ENCODE measurements at regions not wholly inside any gene's neighbourhood (a gene's known extent, or its start where the extent isn't known, plus 50 kb on each side); places are given as distances from the start of the nearest gene placed in this dataset.

DNA sequence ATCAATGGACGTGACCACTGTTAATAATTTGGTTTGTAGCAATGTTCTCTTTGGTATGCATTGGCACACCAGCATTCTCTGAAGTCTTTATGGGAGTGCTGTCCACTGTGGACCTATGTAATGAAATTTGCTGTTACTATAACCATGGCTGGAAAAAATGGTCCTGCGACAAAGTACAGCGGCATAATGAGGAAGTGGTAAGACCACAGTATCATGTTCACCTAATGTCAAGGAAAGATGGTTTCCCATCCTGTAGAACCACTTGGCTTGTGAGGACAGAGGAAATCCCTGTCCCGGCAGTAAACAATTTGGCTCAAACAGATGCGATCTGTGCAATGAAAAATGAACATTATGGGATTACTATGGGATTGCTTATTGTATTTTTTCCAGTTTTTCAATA lies 173.9 kb upstream of the IVNS1ABP start:
- Histone ChIP-seq H3K36me3 (no peaks in the 10 kb centered on the region), H3K27me3 (ENCODE audit: low read depth) (no peaks in the 10 kb centered on the region), H3K9me3 (no peaks in the 10 kb centered on the region), H3K4me1 (no peaks in the 10 kb centered on the region), H3K4me3 (no peak overlapping the region), H3K27ac (no peak overlapping the region)
- DNase-seq (no peak), ATAC-seq (no peak)
- intact Hi-C loops (cut with DNase I) = no loop called here
- TF ChIP-seq, protein P1, sequence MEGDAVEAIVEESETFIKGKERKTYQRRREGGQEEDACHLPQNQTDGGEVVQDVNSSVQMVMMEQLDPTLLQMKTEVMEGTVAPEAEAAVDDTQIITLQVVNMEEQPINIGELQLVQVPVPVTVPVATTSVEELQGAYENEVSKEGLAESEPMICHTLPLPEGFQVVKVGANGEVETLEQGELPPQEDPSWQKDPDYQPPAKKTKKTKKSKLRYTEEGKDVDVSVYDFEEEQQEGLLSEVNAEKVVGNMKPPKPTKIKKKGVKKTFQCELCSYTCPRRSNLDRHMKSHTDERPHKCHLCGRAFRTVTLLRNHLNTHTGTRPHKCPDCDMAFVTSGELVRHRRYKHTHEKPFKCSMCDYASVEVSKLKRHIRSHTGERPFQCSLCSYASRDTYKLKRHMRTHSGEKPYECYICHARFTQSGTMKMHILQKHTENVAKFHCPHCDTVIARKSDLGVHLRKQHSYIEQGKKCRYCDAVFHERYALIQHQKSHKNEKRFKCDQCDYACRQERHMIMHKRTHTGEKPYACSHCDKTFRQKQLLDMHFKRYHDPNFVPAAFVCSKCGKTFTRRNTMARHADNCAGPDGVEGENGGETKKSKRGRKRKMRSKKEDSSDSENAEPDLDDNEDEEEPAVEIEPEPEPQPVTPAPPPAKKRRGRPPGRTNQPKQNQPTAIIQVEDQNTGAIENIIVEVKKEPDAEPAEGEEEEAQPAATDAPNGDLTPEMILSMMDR (IDR thresholded peaks at IDR 0.05) = no peak

DNA sequence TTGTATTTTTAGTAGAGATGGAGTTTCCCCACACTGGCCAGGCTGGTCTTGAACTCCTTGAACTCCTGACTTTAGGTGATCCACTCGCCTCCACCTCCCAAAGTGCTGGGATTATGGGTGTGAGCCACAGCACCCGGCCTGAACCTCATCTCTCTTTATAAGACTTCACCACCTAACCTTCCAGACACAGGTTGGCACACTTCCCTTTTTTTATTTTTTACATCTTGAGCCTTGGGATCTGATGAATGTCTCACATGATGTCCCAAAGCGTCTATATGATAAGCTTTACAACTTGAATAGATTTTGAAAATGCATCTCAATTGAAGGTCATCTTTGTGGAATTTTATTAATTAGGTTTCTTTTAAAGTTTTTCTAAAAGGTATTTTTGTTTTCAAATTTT lies 172.4 kb upstream of the IVNS1ABP start:
- ATAC-seq = no peak
- no peak for DNase-seq
- no peaks in the 10 kb centered on the region for H3K36me3 ChIP-seq
- H3K27ac ChIP-seq = no peak overlapping the region
- no peaks in the 10 kb centered on the region for H3K9me3 ChIP-seq
- H3K27me3 ChIP-seq (ENCODE audit: low read depth) = no peaks in the 10 kb centered on the region
- no peaks in the 10 kb centered on the region for H3K4me1 ChIP-seq
- TF ChIP-seq, protein P1 (IDR thresholded peaks at IDR 0.05) = no peak
- intact Hi-C loops (cut with DNase I) = no loop called here
- H3K4me3 ChIP-seq = no peak overlapping the region

DNA sequence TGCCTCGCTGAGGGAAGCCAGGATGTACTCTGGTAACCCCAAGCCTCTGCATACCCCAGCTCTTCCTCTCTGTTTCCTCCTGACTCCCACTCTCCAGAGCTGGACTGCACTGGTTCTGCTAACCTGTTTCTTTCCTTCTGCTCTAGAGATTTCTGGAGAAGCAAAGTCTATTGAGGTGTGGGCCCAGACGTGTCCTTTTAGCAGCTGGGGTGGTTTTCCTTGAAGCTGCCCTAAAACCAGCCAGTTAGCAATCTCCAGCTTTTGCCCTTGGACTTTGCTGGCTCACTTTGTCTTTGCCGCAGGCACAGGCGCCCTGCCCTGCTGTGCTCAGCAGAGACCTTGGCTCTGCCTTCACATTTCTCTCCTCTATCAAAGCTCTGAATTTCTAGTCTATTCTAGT lies 171.8 kb upstream of the IVNS1ABP start:
- Histone ChIP-seq H3K36me3 (no peaks in the 10 kb centered on the region), H3K4me1 (no peaks in the 10 kb centered on the region), H3K27ac (no peak overlapping the region), H3K27me3 (ENCODE audit: low read depth) (no peaks in the 10 kb centered on the region), H3K9me3 (no peaks in the 10 kb centered on the region), H3K4me3 (no peak overlapping the region)
- ATAC-seq (no peak), DNase-seq (no peak)
- TF ChIP-seq, protein P1 (IDR thresholded peaks at IDR 0.05) = no peak
- intact Hi-C loops (cut with DNase I) = no loop called here

DNA sequence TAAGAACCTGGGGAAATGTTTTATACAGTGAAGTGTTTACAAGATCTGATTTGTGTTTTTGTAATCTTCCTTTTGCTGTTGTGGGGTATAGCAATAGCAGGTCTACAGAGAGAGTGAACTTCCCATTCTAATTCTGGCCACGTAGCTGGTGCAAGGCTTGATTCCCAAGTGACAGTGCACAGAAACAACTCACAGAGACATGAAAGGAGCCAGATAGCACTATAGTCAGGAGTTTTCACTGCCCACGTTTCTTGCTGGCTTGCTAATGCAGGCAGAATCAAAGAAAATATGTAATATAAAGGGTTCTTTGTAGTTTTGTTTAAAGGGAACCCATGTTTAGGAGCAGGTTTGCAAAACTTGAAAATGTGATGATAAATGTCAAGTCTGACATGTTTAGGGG lies 170.9 kb upstream of the IVNS1ABP start:
- H3K4me1 ChIP-seq = no peaks in the 10 kb centered on the region
- TF ChIP-seq, protein P1 (IDR thresholded peaks at IDR 0.05) = no peak
- H3K36me3 ChIP-seq = no peaks in the 10 kb centered on the region
- H3K27ac ChIP-seq = no peak overlapping the region
- DNase-seq = no peak
- ATAC-seq = no peak
- H3K9me3 ChIP-seq = no peaks in the 10 kb centered on the region
- intact Hi-C loops (cut with DNase I) = no loop called here
- no peaks in the 10 kb centered on the region for H3K27me3 ChIP-seq (ENCODE audit: low read depth)
- H3K4me3 ChIP-seq = no peak overlapping the region

DNA sequence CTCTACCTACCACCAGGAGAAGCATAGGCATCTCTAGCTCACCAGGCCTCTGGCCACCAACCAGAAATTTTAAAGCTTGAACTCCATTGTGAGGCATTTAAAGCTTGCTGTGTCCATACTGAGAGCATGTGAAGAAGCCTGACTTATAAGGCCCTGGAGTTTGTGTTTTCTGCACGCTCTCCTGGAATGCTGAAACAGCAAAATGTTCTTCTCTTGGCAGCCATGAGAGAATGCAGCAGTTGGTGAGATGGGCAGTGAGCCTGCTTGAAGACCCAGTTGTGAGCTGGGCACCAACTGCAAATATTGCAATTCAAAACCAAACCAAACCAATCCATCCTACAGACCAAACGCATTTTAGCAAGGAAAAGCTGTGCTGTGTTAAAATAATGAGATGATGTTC lies 170.0 kb upstream of the IVNS1ABP start:
- intact Hi-C loops (cut with DNase I) = no loop called here
- TF ChIP-seq, protein P1 (IDR thresholded peaks at IDR 0.05) = no peak
- ATAC-seq (no peak), DNase-seq (no peak)
- Histone ChIP-seq H3K27me3 (ENCODE audit: low read depth) (no peaks in the 10 kb centered on the region), H3K4me1 (no peaks in the 10 kb centered on the region), H3K27ac (no peak overlapping the region), H3K36me3 (no peaks in the 10 kb centered on the region), H3K9me3 (no peaks in the 10 kb centered on the region), H3K4me3 (no peak overlapping the region)

DNA sequence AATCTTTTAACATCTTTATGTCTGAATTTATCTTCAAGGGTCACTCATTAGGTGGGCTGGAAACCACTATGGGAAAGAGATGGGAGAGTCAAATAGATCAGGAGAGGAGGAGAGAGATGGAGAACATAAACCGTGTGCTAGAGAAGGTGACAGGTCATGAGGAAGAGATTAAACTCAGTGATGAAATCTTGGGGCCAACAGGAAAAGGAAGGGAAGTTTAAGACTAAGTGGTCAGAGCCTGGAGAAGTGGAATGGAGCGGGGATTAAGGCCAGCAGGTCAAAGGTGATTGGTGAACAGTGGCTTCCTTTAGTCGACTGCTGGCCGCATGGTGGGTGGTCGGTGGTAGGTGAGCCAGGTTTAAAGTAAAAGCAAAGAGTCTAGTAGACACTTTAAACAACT lies 169.3 kb upstream of the IVNS1ABP start:
- Histone ChIP-seq H3K36me3 (no peaks in the 10 kb centered on the region), H3K9me3 (no peaks in the 10 kb centered on the region), H3K4me3 (no peak overlapping the region), H3K27ac (no peak overlapping the region), H3K27me3 (ENCODE audit: low read depth) (no peaks in the 10 kb centered on the region), H3K4me1 (no peaks in the 10 kb centered on the region)
- ATAC-seq (no peak), DNase-seq (no peak)
- TF ChIP-seq, protein P1 (IDR thresholded peaks at IDR 0.05) = no peak
- intact Hi-C loops (cut with DNase I) = no loop called here

All from lower lobe of right lung (tissue), 2 donors.